BLaER1 treated with 17β-estradiol and CSF1 and Interleukin-3, amounts not matched to agents 10 nM and 100 nM (cell line): ENCODE measurements at regions not wholly inside any gene's neighbourhood (a gene's known extent, or its start where the extent isn't known, plus 50 kb on each side); places are given as distances from the start of the nearest gene placed in this dataset.
A peak's percentile ranks its signal among the peaks of the same experiment; 100 is the strongest.

Source experiments
- H3K27ac ChIP-seq, 11 experiments: shearing (Covaris generic); formaldehyde crosslinking; 2 replicates each; pipeline ENCODE4 v1.8.1; 2022
- H3K27me3 ChIP-seq, 11 experiments: shearing (Covaris generic); formaldehyde crosslinking; 2 replicates each; pipeline ENCODE4 v1.8.1; 2022
- H3K36me3 ChIP-seq, 11 experiments: shearing (Covaris generic); formaldehyde crosslinking; 2 replicates each; pipeline ENCODE4 v1.8.1; 2022
- H3K4me1 ChIP-seq, 10 experiments: shearing (Covaris generic); formaldehyde crosslinking; 2 replicates each; pipeline ENCODE4 v1.8.1; 2022
- H3K4me2 ChIP-seq, 11 experiments: shearing (Covaris generic); formaldehyde crosslinking; 2 replicates each; pipeline ENCODE4 v1.8.1; 2022
- H3K4me3 ChIP-seq, 10 experiments: shearing (Covaris generic); formaldehyde crosslinking; 2 replicates each; pipeline ENCODE4 v1.8.1; 2022
- H3K9ac ChIP-seq, 11 experiments: shearing (Covaris generic); formaldehyde crosslinking; 2 replicates each; pipeline ENCODE4 v1.8.1; 2022
- H3K9me3 ChIP-seq, 11 experiments: shearing (Covaris generic); formaldehyde crosslinking; replicated peaks in 1 of 11; 2 replicates each; pipeline ENCODE4 v1.8.1; 2022
- H4K20me1 ChIP-seq, 11 experiments: shearing (Covaris generic); formaldehyde crosslinking; 2 replicates each; pipeline ENCODE4 v1.8.1; 2022
- Cebpa-rat ChIP-seq, 11 experiments: shearing (Covaris generic); IDR thresholded peaks; 2 replicates each; pipeline ENCODE4 v1.8.1; 2022

DNA sequence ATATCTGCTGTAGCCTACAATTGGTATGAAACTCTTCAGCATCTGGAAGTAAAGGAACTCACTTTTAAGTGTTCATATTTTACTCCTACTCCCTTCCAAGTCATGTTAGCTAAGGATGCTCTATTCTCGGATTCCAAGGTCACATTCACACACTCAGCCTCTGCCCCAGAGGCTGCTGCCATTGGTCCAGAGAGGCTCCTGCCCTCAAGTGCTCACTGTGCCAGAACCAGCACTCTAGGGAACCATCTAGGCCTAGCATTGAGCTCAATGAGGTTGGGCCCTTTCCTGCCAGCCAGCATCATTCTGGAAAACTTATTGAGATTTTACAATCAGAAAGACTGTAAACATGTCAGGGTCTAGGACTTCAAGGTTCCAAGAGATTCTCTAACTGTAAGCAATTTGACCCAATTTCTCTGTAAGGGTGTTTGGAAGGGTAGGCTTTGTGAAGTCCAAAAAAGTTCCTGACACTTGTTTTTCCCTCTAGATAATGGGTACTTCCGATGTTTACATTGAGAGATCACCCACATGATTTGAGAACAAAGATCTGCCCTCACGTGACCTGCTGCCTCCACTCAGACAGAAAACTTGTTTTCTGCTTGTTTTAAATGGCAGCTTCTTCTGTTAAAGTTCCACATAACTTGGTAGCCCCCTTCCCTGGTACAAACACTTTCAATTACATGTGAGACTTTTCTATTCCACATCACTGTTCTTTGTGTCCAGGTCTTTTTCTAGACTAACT lies 94.9 kb downstream of the MAB21L3 start:
- Histone ChIP-seq H4K20me1 (no peaks in the 10 kb centered on the region), H3K27me3 (no peaks in the 10 kb centered on the region), H3K9me3 (no peaks in the 10 kb centered on the region), H3K4me3 (no peak overlapping the region), H3K36me3 (no peaks in the 10 kb centered on the region), H3K4me1 (no peaks in the 10 kb centered on the region), H3K4me2 (no peak overlapping the region), H3K9ac (no peak overlapping the region), H3K27ac (no peak overlapping the region)
- no peak for TF ChIP-seq Cebpa-rat (IDR thresholded peaks at IDR 0.05)

- no peak overlapping the region for H3K9ac ChIP-seq
- no peaks in the 10 kb centered on the region for H3K27me3 ChIP-seq
- H3K4me3 ChIP-seq, result no peak overlapping the region
- no peak overlapping the region for H3K4me2 ChIP-seq
- H3K36me3 ChIP-seq, result no peaks in the 10 kb centered on the region
- H3K9me3 ChIP-seq, result peaks cover 0 to 5% (median 0%) of the 10 kb centered on the region in 11 experiments; a peak in 4 of 22 replicates
- H3K4me1 ChIP-seq, result no peaks in the 10 kb centered on the region
- H4K20me1 ChIP-seq, result no peaks in the 10 kb centered on the region
- TF ChIP-seq Cebpa-rat (IDR thresholded peaks at IDR 0.05), result no peak
- H3K27ac ChIP-seq, result no peak overlapping the region
Measured at GRCh38 chr1:116207126-116207735, 96.0 kb downstream of the MAB21L3 start.

- Histone ChIP-seq H3K36me3 (no peaks in the 10 kb centered on the region), H3K4me2 (no peak overlapping the region), H3K27ac (no peak overlapping the region), H3K4me1 (no peaks in the 10 kb centered on the region), H3K9me3 (peaks cover 0 to 14% (median 8%) of the 10 kb centered on the region in 11 experiments; a peak in 13 of 22 replicates), H3K27me3 (no peaks in the 10 kb centered on the region), H3K9ac (no peak overlapping the region), H3K4me3 (no peak overlapping the region), H4K20me1 (no peaks in the 10 kb centered on the region)
- TF ChIP-seq Cebpa-rat (IDR thresholded peaks at IDR 0.05), result no peak
Measured at GRCh38 chr1:116208136-116208535, 96.9 kb downstream of the MAB21L3 start.

DNA sequence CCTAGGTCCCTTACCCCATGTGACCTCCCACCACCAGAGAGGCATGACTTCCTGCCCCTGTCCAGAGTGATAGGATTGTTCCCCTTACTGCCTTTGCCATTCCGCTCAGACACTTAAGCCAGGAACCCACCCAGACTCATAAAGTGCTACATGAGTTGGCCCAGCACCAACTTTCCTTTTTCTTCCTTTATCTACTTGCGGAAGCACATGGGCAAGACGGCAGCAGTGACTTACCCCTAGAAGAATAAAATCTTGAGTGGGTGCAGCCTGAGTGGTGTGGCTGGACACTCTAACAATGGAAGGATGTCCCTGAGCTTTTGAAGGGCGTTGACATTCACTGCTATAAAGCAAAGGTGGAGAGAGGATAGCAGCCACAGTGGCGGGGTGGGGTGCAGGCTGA lies 100.1 kb downstream of the MAB21L3 start:
- Histone ChIP-seq H3K9me3 (peaks cover 0 to 17% (median 13%) of the 10 kb centered on the region in 11 experiments; a peak in 13 of 22 replicates), H4K20me1 (no peaks in the 10 kb centered on the region), H3K4me2 (no peak overlapping the region), H3K27ac (no peak overlapping the region), H3K9ac (no peak overlapping the region), H3K36me3 (no peaks in the 10 kb centered on the region), H3K4me3 (no peak overlapping the region), H3K27me3 (no peaks in the 10 kb centered on the region), H3K4me1 (no peaks in the 10 kb centered on the region)
- TF ChIP-seq Cebpa-rat (IDR thresholded peaks at IDR 0.05), result no peak

DNA sequence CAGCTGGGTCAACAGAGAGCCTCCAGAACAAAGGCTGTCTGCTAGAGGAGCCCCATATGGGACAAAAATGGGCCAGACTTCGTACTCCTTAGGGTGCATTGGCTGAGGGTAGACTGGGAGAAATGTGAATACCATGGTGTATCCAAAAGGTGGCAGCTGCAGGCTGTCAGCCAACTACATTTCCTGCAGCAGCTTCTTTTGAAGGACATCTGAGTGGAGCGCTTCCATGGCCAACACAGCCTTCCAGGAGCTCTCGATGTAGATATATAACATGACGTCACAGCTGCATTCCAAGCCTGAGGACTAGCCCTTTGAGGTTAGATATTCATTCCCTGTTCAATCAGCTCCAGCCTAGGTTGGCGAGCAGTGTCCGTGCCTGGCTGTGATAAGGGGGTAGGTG lies 107.7 kb downstream of the MAB21L3 start:
- H3K4me3 ChIP-seq, result no peak overlapping the region
- TF ChIP-seq Cebpa-rat (IDR thresholded peaks at IDR 0.05), result no peak
- peak overlapping the region in 1 of 11 experiments; percentile 21; a peak in 1 of 22 replicates for H3K4me2 ChIP-seq
- H3K27ac ChIP-seq, result no peak overlapping the region
- H3K36me3 ChIP-seq, result no peaks in the 10 kb centered on the region
- H3K9me3 ChIP-seq, result no peaks in the 10 kb centered on the region
- H3K4me1 ChIP-seq, result peaks cover 0 to 13% (median 0%) of the 10 kb centered on the region in 10 experiments; a peak in 2 of 20 replicates
- H3K9ac ChIP-seq, result no peak overlapping the region
- no peaks in the 10 kb centered on the region for H4K20me1 ChIP-seq
- H3K27me3 ChIP-seq, result no peaks in the 10 kb centered on the region

GRCh38 chr1:116219651-116220434 lies 108.6 kb downstream of the MAB21L3 start:
- no peak overlapping the region for H3K9ac ChIP-seq
- peaks cover 0 to 17% (median 2%) of the 10 kb centered on the region in 10 experiments; a peak in 10 of 20 replicates for H3K4me1 ChIP-seq
- TF ChIP-seq Cebpa-rat (IDR thresholded peaks at IDR 0.05), result no peak
- no peaks in the 10 kb centered on the region for H3K9me3 ChIP-seq
- no peak overlapping the region for H3K27ac ChIP-seq
- H3K36me3 ChIP-seq, result no peaks in the 10 kb centered on the region
- no peak overlapping the region for H3K4me2 ChIP-seq
- no peaks in the 10 kb centered on the region for H3K27me3 ChIP-seq
- no peak overlapping the region for H3K4me3 ChIP-seq
- H4K20me1 ChIP-seq, result no peaks in the 10 kb centered on the region

- TF ChIP-seq Cebpa-rat (IDR thresholded peaks at IDR 0.05), result no peak
- no peaks in the 10 kb centered on the region for H3K9me3 ChIP-seq
- H3K27me3 ChIP-seq, result no peaks in the 10 kb centered on the region
- no peak overlapping the region for H3K9ac ChIP-seq
- no peaks in the 10 kb centered on the region for H4K20me1 ChIP-seq
- no peaks in the 10 kb centered on the region for H3K36me3 ChIP-seq
- H3K27ac ChIP-seq, result no peak overlapping the region
- H3K4me2 ChIP-seq, result no peak overlapping the region
- no peak overlapping the region for H3K4me3 ChIP-seq
- peaks cover 14 to 40% (median 27%) of the 10 kb centered on the region in 10 experiments for H3K4me1 ChIP-seq
Measured at GRCh38 chr1:116224111-116224510, 112.9 kb downstream of the MAB21L3 start.

- no peak for TF ChIP-seq Cebpa-rat (IDR thresholded peaks at IDR 0.05)
- Histone ChIP-seq H3K36me3 (no peaks in the 10 kb centered on the region), H3K9me3 (no peaks in the 10 kb centered on the region)
Measured at GRCh38 chr1:116224561-116224960, 113.4 kb downstream of the MAB21L3 start.

GRCh38 chr1:116226017-116226416 lies 114.8 kb downstream of the MAB21L3 start:
- no peak overlapping the region for H3K4me3 ChIP-seq
- H3K9ac ChIP-seq, result no peak overlapping the region
- no peak overlapping the region for H3K27ac ChIP-seq
- no peaks in the 10 kb centered on the region for H3K36me3 ChIP-seq
- no peak for TF ChIP-seq Cebpa-rat (IDR thresholded peaks at IDR 0.05)
- peak overlapping the region; percentile 1 to 80 (median 63); a peak in 19 of 22 replicates for H3K4me2 ChIP-seq
- no peaks in the 10 kb centered on the region for H3K27me3 ChIP-seq
- peaks cover 14 to 40% (median 28%) of the 10 kb centered on the region in 10 experiments for H3K4me1 ChIP-seq
- no peaks in the 10 kb centered on the region for H4K20me1 ChIP-seq
- H3K9me3 ChIP-seq, result no peaks in the 10 kb centered on the region

More at GRCh38 chr1:116224561-116224960, 113.4 kb downstream of the MAB21L3 start:
- no peaks in the 10 kb centered on the region for H4K20me1 ChIP-seq
- H3K27me3 ChIP-seq, result no peaks in the 10 kb centered on the region
- H3K9ac ChIP-seq, result no peak overlapping the region
- peak overlapping the region in 7 of 11 experiments; percentile 61 to 80 (median 64); a peak in 8 of 22 replicates for H3K4me2 ChIP-seq
- H3K4me3 ChIP-seq, result no peak overlapping the region
- H3K4me1 ChIP-seq, result peaks cover 14 to 40% (median 28%) of the 10 kb centered on the region in 10 experiments
- H3K27ac ChIP-seq, result no peak overlapping the region
